Spleen (tissue), 11 donors: ENCODE measurements at regions not wholly inside any gene's neighbourhood (a gene's known extent, or its start where the extent isn't known, plus 50 kb on each side); places are given as distances from the start of the nearest gene placed in this dataset.

Experiments
- DNase-seq: peaks from one replicate; pipeline ENCODE4 v3.0.0-alpha.2; 2020
- H3K27ac ChIP-seq, 8 donors: fragments of 200-600 bp; sonication (generic) in 7 of 8; 1 replicate in 4 of 8; 2 replicates in 4 of 8; pipeline versions ENCODE4 v1.5.0 to v1.8.0; 2016 to 2021; ENCODE audit warnings: inconsistent platforms in 4 of 8, mild to moderate bottlenecking in 4 of 8, moderate library complexity in 1 of 8
- H3K27me3 ChIP-seq, 7 donors: fragments of 200-600 bp; sonication (generic) in 6 of 7; replicated peaks in 1 of 7; 1 replicate in 4 of 7; 2 replicates in 3 of 7; pipeline versions ENCODE4 v1.5.0 to v1.8.0; 2016 to 2021; ENCODE audit warnings: inconsistent platforms in 3 of 7, mild to moderate bottlenecking in 1 of 7
- H3K36me3 ChIP-seq, 6 donors: fragments of 200-600 bp; sonication (generic) in 5 of 6; 1 replicate in 4 of 6; 2 replicates in 2 of 6; pipeline versions ENCODE4 v1.5.0 to v1.8.0; 2016 to 2021; ENCODE audit warnings: inconsistent platforms in 2 of 6
- H3K4me1 ChIP-seq, 6 donors: fragments of 200-600 bp; sonication (generic) in 5 of 6; 1 replicate in 3 of 6; 2 replicates in 3 of 6; pipeline versions ENCODE4 v1.5.0 to v1.8.0; 2016 to 2021; ENCODE audit warnings: inconsistent platforms in 3 of 6
- H3K4me3 ChIP-seq, 8 donors: fragments of 200-600 bp; sonication (generic) in 7 of 8; 1 replicate in 4 of 8; 2 replicates in 4 of 8; pipeline versions ENCODE4 v1.5.0 to v1.8.0; 2016 to 2021; ENCODE audit warnings: inconsistent platforms in 4 of 8, mild to moderate bottlenecking in 4 of 8, moderate library complexity in 2 of 8
- H3K9me3 ChIP-seq, 8 donors: fragments of 200-600 bp; sonication (generic) in 7 of 8; 1 replicate in 4 of 8; 2 replicates in 4 of 8; pipeline versions ENCODE4 v1.5.0 to v1.8.0; 2016 to 2021; ENCODE audit warnings: inconsistent platforms in 4 of 8
- POLR2A ChIP-seq, 3 donors: fragments of 450-650 bp; IDR thresholded peaks; one replicate each; pipeline ENCODE4 v1.5.1; 2017; ENCODE audit warnings: antibody characterized with exemption in 3 of 3, mild to moderate bottlenecking in 1 of 3
- POLR2AphosphoS5 ChIP-seq, 3 donors: sonication (generic); formaldehyde crosslinking; IDR thresholded peaks; one replicate each; pipeline ENCODE4 v1.5.1; 2017; ENCODE audit warnings: antibody characterized with exemption in 3 of 3
- WGBS, 5 donors: extraction: QIAGEN DNeasy Blood & Tissue Kit in 3 of 5; methylation state at CpG; one replicate each; pipeline versions ENCODE4 v1.1.5 to v1.1.7; 2013 to 2018; 5-methylcytosine and 5-hydroxymethylcytosine counted together
- intact Hi-C: fragments of 100-400 bp; cut with DNase I; formaldehyde crosslinking; loops from one replicate; pipeline ENCODE4 v1.15.0; 2023; ENCODE audit warnings: low total_unique reads
- TF ChIP-seq, protein P1 (sequence below), 11 experiments: fragments of 200-600 bp in 7 of 11; fragments of 450-650 bp in 4 of 11; sonication (generic) in 4 of 11; IDR thresholded peaks in 8 of 11; conservative IDR thresholded peaks in 3 of 11; 1 replicate in 7 of 11; 2 replicates in 4 of 11; pipeline versions ENCODE4 v1.4.0 to v1.8.0; 2016 to 2021; ENCODE audit warnings: antibody characterized with exemption in 11 of 11, inconsistent platforms in 4 of 11, mild to moderate bottlenecking in 1 of 11
- donor health status: healthy with polysubstance abuse.
- donor health status: DM: no; HTN: no; CAD: no; lungs with moderate emphysema.
- donor health status: DM: no; HTN: no; CAD: no.
- donor health status: Bipolar disorder and iron deficiency.
- donor health status: healthy.
- donor health status: DM: no; HTN: no; CAD: no.
- donor health status: DM: yes; HTN: yes; CAD: no.

GRCh38 chr7:24349339-24349738 is 65.3 kb downstream of the NPY start:
- Histone ChIP-seq H3K27me3 (peaks cover 0 to 5% (median 0%) of the 10 kb centered on the region in 7 donors), H3K4me3 (no peak overlapping the region), H3K27ac (no peak overlapping the region), H3K4me1 (no peaks in the 10 kb centered on the region), H3K36me3 (no peaks in the 10 kb centered on the region), H3K9me3 (peaks cover 0 to 11% (median 0%) of the 10 kb centered on the region in 8 donors)
- no peak for DNase-seq
- TF ChIP-seq POLR2AphosphoS5 (IDR thresholded peaks at IDR 0.05): no peak
- TF ChIP-seq, protein P1, sequence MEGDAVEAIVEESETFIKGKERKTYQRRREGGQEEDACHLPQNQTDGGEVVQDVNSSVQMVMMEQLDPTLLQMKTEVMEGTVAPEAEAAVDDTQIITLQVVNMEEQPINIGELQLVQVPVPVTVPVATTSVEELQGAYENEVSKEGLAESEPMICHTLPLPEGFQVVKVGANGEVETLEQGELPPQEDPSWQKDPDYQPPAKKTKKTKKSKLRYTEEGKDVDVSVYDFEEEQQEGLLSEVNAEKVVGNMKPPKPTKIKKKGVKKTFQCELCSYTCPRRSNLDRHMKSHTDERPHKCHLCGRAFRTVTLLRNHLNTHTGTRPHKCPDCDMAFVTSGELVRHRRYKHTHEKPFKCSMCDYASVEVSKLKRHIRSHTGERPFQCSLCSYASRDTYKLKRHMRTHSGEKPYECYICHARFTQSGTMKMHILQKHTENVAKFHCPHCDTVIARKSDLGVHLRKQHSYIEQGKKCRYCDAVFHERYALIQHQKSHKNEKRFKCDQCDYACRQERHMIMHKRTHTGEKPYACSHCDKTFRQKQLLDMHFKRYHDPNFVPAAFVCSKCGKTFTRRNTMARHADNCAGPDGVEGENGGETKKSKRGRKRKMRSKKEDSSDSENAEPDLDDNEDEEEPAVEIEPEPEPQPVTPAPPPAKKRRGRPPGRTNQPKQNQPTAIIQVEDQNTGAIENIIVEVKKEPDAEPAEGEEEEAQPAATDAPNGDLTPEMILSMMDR (IDR thresholded peaks at IDR 0.05 in 8 of 11, conservative IDR thresholded peaks at IDR 0.05 in 3 of 11): no peak
- intact Hi-C loops: no loop called here
- 54 to 64% (median 60%) methylated on average over 2 of the region's 2 CpGs for WGBS, 5 donors

GRCh38 chr7:24354456-24354855 is 70.5 kb downstream of the NPY start:
- no peaks in the 10 kb centered on the region for H3K4me1 ChIP-seq
- 69 to 81% (median 72%) methylated on average over 4 of the region's 4 CpGs for WGBS, 5 donors
- peaks cover 0 to 17% (median 0%) of the 10 kb centered on the region in 8 donors for H3K9me3 ChIP-seq
- no peaks in the 10 kb centered on the region for H3K36me3 ChIP-seq
- H3K27ac ChIP-seq: no peak overlapping the region
- TF ChIP-seq, protein P1 (IDR thresholded peaks at IDR 0.05 in 8 of 11, conservative IDR thresholded peaks at IDR 0.05 in 3 of 11): no peak
- TF ChIP-seq POLR2A (IDR thresholded peaks at IDR 0.05): no peak
- no peak for TF ChIP-seq POLR2AphosphoS5 (IDR thresholded peaks at IDR 0.05)
- intact Hi-C loops: no loop called here
- H3K27me3 ChIP-seq: peaks cover 0 to 5% (median 0%) of the 10 kb centered on the region in 7 donors
- no peak overlapping the region for H3K4me3 ChIP-seq
- DNase-seq: no peak

DNA sequence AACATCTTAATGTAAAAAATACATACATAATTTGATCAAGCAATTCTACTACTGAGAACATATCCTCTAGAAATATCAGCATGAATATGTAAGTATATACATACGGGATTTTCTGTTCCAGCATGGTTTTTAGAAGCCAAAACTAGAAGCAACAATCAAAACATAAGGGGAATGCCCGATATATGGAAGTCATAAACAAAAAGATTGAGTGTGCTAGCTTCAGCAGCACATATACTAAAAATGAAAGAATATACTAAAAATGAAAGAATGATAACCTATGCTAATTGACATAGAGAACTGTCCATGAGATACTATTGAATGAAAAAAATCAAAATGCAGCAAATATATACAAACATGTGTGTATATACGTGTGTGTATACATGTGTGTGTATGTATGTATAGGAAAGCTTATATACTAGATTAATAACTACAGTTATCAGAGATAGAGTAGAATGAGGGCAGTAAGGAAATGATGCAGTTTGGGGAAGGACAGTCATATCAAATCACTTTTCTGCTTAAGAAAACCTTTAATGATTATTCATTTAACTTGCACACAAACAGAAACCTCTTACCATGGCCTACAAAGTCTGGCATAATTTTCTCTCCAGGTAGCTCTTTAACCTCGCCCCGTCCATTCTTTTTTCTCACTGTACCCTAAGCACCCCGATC is 72.9 kb downstream of the NPY start:
- H3K27ac ChIP-seq: no peak overlapping the region
- H3K4me1 ChIP-seq: no peaks in the 10 kb centered on the region
- 69 to 81% (median 74%) methylated on average over 6 of the region's 6 CpGs for WGBS, 5 donors
- no peak for TF ChIP-seq POLR2A (IDR thresholded peaks at IDR 0.05)
- TF ChIP-seq, protein P1 (IDR thresholded peaks at IDR 0.05 in 8 of 11, conservative IDR thresholded peaks at IDR 0.05 in 3 of 11): no peak
- no peak for TF ChIP-seq POLR2AphosphoS5 (IDR thresholded peaks at IDR 0.05)
- H3K4me3 ChIP-seq: no peak overlapping the region
- no peaks in the 10 kb centered on the region for H3K36me3 ChIP-seq
- DNase-seq: no peak
- H3K27me3 ChIP-seq: peaks cover 0 to 5% (median 0%) of the 10 kb centered on the region in 7 donors
- peaks cover 0 to 12% (median 0%) of the 10 kb centered on the region in 8 donors for H3K9me3 ChIP-seq
- intact Hi-C loops: no loop called here

DNA sequence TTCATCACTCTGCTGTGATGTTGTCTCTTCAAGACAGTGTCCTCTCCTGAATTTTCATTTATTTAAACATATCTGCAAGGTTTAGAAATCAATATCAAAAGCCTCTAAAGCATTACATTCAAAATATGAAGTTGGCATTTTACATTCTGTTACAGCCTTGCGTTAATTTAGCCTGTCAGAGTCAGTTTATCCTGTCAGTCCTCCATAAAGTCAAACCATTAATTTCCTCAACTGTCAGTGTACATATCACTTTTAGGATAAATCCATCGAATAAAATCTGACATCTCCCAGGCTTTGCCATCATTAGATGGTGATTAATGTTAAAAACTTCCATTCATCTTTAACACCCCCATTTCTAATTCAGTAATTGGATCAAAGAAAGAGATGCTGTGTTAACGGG is 77.0 kb downstream of the NPY start:
- TF ChIP-seq POLR2A (IDR thresholded peaks at IDR 0.05) (no peak), POLR2AphosphoS5 (IDR thresholded peaks at IDR 0.05) (no peak)
- TF ChIP-seq, protein P1 (IDR thresholded peaks at IDR 0.05 in 8 of 11, conservative IDR thresholded peaks at IDR 0.05 in 3 of 11): no peak
- intact Hi-C loops: no loop called here
- Histone ChIP-seq H3K4me3 (no peak overlapping the region), H3K36me3 (no peaks in the 10 kb centered on the region), H3K27ac (no peak overlapping the region), H3K4me1 (no peaks in the 10 kb centered on the region), H3K9me3 (no peaks in the 10 kb centered on the region), H3K27me3 (no peaks in the 10 kb centered on the region)
- no peak for DNase-seq
- 81 to 89% (median 87%) methylated on average over 3 of the region's 3 CpGs for WGBS, 5 donors
